Endodermal cell (in vitro differentiated cells): ENCODE measurements at regions not wholly inside any gene's neighbourhood (a gene's known extent, or its start where the extent isn't known, plus 50 kb on each side); places are given as distances from the start of the nearest gene placed in this dataset.

Source experiments
- DNase-seq: peaks from one replicate; pipeline ENCODE4 v3.0.0-alpha.2; 2017
- H3K27ac ChIP-seq: 2 replicates; pipeline ENCODE4 v1.5.1; 2013; ENCODE audit warnings: mild to moderate bottlenecking, low read depth, low read length, moderate library complexity
- H3K27me3 ChIP-seq: 2 replicates; pipeline ENCODE4 v1.6.1; 2013; ENCODE audit warnings: mild to moderate bottlenecking, low read length, moderate library complexity; ENCODE audit not compliant: insufficient read depth, control insufficient read depth, poor library complexity, severe bottlenecking
- H3K36me3 ChIP-seq: 2 replicates; pipeline ENCODE4 v1.7.0; 2013; ENCODE audit warnings: mild to moderate bottlenecking, low read length, moderate library complexity; ENCODE audit not compliant: control insufficient read depth, insufficient read depth
- H3K4me1 ChIP-seq: one replicate; pipeline ENCODE4 v1.7.0; 2013; ENCODE audit warnings: low read length; ENCODE audit not compliant: control insufficient read depth, insufficient read depth
- H3K4me3 ChIP-seq: 2 replicates; pipeline ENCODE4 v1.5.1; 2013; ENCODE audit warnings: mild to moderate bottlenecking, low read length, moderate library complexity
- H3K9ac ChIP-seq: 2 replicates; pipeline ENCODE4 v1.6.1; 2013; ENCODE audit warnings: mild to moderate bottlenecking, low read length, moderate library complexity; ENCODE audit not compliant: poor library complexity, severe bottlenecking; ENCODE audit errors: extremely low read depth
- H3K9me3 ChIP-seq: 2 replicates; pipeline ENCODE4 v1.6.1; 2013; ENCODE audit warnings: mild to moderate bottlenecking, low read length, moderate library complexity; ENCODE audit not compliant: control insufficient read depth
- H3K27ac Mint-ChIP-seq: 2 replicates; pipeline ENCODE4 v1.8.0; 2020; ENCODE audit warnings: mixed read lengths
- H3K27me3 Mint-ChIP-seq: 2 replicates; pipeline ENCODE4 v1.8.0; 2021; ENCODE audit warnings: mild to moderate bottlenecking, mixed read lengths; ENCODE audit not compliant: insufficient read depth
- H3K36me3 Mint-ChIP-seq: 2 replicates; pipeline ENCODE4 v1.8.0; 2020; ENCODE audit warnings: low read depth, mixed read lengths
- H3K4me1 Mint-ChIP-seq: 2 replicates; pipeline ENCODE4 v1.8.0; 2020; ENCODE audit warnings: mixed read lengths
- H3K4me3 Mint-ChIP-seq: 2 replicates; pipeline ENCODE4 v1.8.0; 2020; ENCODE audit warnings: mild to moderate bottlenecking, moderate library complexity, mixed read lengths
- H3K9me3 Mint-ChIP-seq: 2 replicates; pipeline ENCODE4 v1.8.0; 2020; ENCODE audit warnings: mild to moderate bottlenecking, mixed read lengths
- WGBS, 2 experiments: methylation state at CpG; one replicate each; pipeline versions ENCODE4 v1.1.5 to v1.1.7; 2013; ENCODE audit warnings: missing lambda C conversion rate in 2 of 2, mixed read lengths in 1 of 2; ENCODE audit not compliant: insufficient coverage in 1 of 2, insufficient read length in 1 of 2; 5-methylcytosine and 5-hydroxymethylcytosine counted together
- TF ChIP-seq, protein P1 (sequence below): fragments of 200-600 bp; sonication (generic); conservative IDR thresholded peaks from 2 replicates; pipeline ENCODE4 v1.5.0; 2021; ENCODE audit warnings: antibody characterized with exemption, mild to moderate bottlenecking

DNA sequence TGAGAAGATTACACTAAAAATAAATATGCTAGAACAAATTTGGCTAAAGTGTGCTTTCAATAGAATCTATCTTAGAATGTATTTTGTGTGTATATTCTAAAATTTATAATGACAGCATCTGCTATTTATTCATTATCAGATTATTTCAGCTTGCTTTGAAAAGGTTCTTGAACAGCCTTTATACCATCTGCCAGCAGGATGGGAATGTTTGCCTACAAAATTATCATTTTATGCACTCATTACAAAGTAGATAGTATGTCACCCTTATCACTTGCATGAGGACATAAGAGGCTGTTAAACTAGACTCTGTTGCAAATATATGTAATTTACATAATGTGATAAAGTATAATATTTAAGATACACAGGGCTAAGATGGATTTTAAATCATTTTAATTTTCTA is 1286.9 kb upstream of the PCDH20 start:
- Histone ChIP-seq H3K27me3 (no peaks in the 10 kb centered on the region), H3K9me3 (no peaks in the 10 kb centered on the region), H3K4me3 (no peak overlapping the region), H3K9ac (no peak overlapping the region), H3K36me3 (no peaks in the 10 kb centered on the region), H3K4me1 (no peaks in the 10 kb centered on the region), H3K27ac (no peak overlapping the region)
- H3K9me3 Mint-ChIP-seq, result no peaks in the 10 kb centered on the region
- TF ChIP-seq, protein P1, sequence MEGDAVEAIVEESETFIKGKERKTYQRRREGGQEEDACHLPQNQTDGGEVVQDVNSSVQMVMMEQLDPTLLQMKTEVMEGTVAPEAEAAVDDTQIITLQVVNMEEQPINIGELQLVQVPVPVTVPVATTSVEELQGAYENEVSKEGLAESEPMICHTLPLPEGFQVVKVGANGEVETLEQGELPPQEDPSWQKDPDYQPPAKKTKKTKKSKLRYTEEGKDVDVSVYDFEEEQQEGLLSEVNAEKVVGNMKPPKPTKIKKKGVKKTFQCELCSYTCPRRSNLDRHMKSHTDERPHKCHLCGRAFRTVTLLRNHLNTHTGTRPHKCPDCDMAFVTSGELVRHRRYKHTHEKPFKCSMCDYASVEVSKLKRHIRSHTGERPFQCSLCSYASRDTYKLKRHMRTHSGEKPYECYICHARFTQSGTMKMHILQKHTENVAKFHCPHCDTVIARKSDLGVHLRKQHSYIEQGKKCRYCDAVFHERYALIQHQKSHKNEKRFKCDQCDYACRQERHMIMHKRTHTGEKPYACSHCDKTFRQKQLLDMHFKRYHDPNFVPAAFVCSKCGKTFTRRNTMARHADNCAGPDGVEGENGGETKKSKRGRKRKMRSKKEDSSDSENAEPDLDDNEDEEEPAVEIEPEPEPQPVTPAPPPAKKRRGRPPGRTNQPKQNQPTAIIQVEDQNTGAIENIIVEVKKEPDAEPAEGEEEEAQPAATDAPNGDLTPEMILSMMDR, result no peak
- H3K27ac Mint-ChIP-seq, result no peak overlapping the region
- H3K36me3 Mint-ChIP-seq, result no peaks in the 10 kb centered on the region
- no peak for DNase-seq
- H3K4me1 Mint-ChIP-seq, result peaks cover 15% of the 10 kb centered on the region
- no peak overlapping the region for H3K4me3 Mint-ChIP-seq
- no peaks in the 10 kb centered on the region for H3K27me3 Mint-ChIP-seq

DNA sequence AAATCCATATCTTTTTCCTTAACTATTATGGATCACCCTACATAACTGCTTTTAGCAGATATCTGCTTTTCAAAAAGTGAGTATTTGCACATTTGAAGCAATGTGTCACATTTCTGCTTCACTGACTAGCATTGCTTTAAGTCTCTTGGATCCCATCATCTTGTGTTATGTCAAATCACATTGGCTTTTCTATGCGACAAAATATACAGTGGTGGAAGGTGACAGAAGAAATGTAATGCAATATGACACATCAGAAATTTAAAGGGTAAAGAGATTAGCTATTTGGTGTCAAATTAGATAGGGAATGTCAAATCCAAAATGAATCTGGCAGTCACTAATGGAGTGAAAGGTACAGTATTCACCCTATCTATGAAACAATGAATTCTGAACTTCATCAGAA is 1282.1 kb upstream of the PCDH20 start:
- H3K4me3 ChIP-seq, result no peak overlapping the region
- WGBS, 2 experiments, result 100% methylated on average over 1 of the region's 1 CpG
- no peaks in the 10 kb centered on the region for H3K36me3 ChIP-seq
- Mint-ChIP-seq H3K4me1 (peaks cover 12% of the 10 kb centered on the region), H3K4me3 (no peak overlapping the region), H3K9me3 (no peaks in the 10 kb centered on the region), H3K36me3 (no peaks in the 10 kb centered on the region), H3K27me3 (no peaks in the 10 kb centered on the region), H3K27ac (no peak overlapping the region)
- H3K4me1 ChIP-seq, result no peaks in the 10 kb centered on the region
- no peak overlapping the region for H3K9ac ChIP-seq
- no peaks in the 10 kb centered on the region for H3K9me3 ChIP-seq
- DNase-seq, result no peak
- H3K27me3 ChIP-seq, result no peaks in the 10 kb centered on the region
- H3K27ac ChIP-seq, result no peak overlapping the region
- TF ChIP-seq, protein P1, result no peak

DNA sequence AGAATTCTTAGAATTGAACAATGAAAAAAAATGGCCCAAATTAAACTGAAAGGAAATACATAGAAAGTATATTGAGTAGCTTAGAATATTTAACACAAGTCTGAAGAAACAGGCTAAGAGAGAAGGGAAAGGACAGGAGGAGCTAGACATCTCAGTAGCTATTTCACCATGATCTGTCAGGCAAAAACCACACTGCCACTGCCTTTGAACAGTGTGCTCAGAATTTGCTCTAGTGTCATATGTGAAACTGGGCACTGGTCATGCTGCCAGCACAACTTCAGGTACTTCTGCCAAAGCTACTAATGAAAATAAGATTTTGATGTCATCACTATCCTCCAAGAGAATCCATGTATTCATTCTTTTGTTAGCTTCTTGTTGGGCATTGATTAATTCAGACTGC is 1280.8 kb upstream of the PCDH20 start:
- H3K36me3 ChIP-seq, result no peaks in the 10 kb centered on the region
- no peaks in the 10 kb centered on the region for H3K9me3 Mint-ChIP-seq
- no peak overlapping the region for H3K4me3 Mint-ChIP-seq
- H3K9ac ChIP-seq, result no peak overlapping the region
- H3K27ac Mint-ChIP-seq, result no peak overlapping the region
- H3K27ac ChIP-seq, result no peak overlapping the region
- TF ChIP-seq, protein P1, result no peak
- no peaks in the 10 kb centered on the region for H3K27me3 Mint-ChIP-seq
- H3K36me3 Mint-ChIP-seq, result no peaks in the 10 kb centered on the region
- no peak for DNase-seq
- no peaks in the 10 kb centered on the region for H3K4me1 ChIP-seq
- H3K27me3 ChIP-seq, result no peaks in the 10 kb centered on the region
- H3K9me3 ChIP-seq, result no peaks in the 10 kb centered on the region
- H3K4me1 Mint-ChIP-seq, result peaks cover 12% of the 10 kb centered on the region
- no peak overlapping the region for H3K4me3 ChIP-seq
